ENCODE measurements at regions not wholly inside any gene's neighbourhood (a gene's known extent, or its start where the extent isn't known, plus 50 kb on each side); places are given as distances from the start of the nearest gene placed in this dataset.
"Not testable (repeated sequence)": the region's sequence is repeated elsewhere in the genome, so short reads cannot be mapped to it uniquely, and the experiment has no call there.

DNA sequence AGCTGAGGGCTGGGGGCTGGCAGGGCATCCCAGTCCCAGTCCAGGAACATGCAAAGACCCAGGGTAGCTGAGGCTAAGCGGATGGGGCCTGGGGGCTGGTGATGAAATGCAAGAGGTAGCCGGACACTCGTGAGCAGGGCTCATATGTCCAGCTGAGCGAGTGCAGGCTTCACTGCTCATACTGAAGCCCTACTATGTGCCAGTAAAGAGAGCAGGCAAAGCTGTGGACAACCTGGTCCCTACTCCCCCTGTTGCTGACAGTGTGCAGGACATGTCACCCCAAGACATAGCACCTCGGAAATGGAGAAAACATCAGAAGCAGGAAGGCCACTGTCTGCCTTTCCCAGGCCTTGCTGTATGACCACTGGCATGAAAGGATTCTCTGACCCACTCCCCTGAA is 122.4 kb upstream of the STX18 start:
- DNase-seq: no peak

DNA sequence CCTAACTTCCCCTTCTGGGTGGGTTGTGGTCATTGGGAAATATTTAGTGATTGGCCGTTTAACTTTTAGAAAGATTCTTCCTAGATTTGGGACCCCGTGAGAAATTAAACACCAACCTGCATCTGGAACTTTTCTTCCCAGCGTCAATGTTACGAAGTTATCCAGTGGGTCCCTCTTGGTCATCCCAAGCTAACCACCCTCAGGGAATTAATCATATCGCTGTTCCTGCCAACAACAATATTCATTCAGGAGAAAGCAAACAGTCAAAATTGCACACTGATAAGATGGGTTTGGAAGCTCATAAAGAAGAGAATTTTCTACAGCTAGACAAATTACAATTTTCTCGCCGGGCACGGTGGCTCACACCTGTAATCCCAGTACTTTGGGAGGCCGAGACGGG is 121.2 kb upstream of the STX18 start:
- no peak for DNase-seq

DNA sequence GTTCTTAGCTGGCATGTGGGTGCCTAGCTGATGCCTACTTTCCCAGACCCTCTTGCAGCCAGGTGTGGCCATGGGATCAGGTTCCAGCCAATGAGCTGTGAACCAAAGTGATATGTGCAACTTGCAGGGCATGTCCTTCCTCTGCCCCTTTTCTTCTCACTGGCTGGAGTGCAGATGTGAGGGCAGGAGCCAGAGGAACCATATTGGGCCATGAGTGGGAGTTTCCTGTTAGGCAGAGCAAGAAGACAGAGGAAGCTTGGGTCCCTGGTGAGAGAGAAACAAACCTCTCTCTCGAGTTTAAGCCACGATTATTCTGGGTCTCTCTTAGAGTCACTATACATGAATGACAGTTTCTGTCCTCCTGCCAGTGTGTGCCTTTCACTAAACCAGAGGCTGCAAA is 120.4 kb upstream of the STX18 start:
- no peak for DNase-seq

- DNase-seq: no peak
Measured at GRCh38 chr4:4659871-4660651, 118.2 kb upstream of the STX18 start.

GRCh38 chr4:4658052-4658451 is 116.2 kb upstream of the STX18 start:
- DNase-seq: no peak

- DNase-seq: no peak
Measured at GRCh38 chr4:4656977-4657376, 115.1 kb upstream of the STX18 start.

DNA sequence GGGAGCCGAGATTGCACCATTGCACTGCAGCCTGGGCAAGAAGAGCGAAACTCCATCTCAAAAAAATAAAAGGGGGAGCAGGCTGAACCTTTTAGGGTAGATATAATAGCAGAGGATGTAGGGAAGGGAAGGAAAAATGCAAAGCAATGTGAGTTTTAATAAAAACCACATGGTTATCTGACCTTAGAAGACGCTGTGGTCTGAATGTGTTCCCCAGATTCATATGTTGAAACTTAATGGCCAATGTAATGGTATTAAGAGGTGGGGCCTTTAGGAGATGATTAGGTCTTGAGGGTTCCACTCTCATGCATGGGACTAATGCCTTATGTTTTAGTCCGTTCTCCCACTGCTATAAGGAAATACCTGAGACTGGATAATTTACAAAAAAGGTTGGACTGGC is 114.1 kb upstream of the STX18 start:
- no peak for DNase-seq

DNA sequence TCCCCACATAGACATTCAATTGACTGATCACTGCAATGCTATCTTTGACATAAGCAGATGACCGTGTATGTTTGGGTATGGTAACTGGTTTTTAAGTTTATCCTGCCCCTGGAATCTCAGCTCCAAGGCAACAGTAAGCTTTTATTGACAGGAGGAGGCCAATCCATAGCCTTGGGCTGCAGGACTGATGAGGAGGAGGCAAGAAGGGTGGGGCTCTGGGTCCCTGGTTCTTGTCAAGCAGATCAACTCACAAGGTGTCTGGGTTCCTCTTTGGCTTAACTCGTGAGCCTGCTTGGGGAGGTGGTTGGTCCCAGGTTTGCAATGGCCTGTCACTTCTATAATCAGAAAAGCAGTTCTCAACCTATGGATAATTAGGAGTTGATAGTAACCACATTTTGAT is 113.2 kb upstream of the STX18 start:
- no peak for DNase-seq

GRCh38 chr4:4651811-4652755 is 110.2 kb upstream of the STX18 start:
- DNase-seq: no peak

DNA sequence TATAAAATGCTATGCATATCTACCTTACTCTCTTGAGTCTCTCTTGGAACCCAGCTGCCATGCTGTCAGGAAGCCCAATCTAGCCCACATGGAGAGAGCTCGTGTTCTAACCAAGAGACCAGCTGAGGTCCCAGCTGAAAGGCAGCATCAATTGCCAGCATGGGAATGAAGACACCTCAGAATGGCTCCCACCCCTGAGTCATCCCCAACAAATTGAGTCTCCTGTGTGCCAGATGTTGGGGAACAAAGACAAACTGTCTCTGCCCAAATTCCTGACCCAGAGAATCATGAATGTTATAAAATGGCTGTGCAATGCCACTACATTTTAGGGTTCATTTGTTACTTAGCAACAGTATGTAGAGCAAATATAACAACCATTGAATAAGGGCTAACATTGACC is 105.2 kb upstream of the STX18 start:
- no peak for DNase-seq

DNA sequence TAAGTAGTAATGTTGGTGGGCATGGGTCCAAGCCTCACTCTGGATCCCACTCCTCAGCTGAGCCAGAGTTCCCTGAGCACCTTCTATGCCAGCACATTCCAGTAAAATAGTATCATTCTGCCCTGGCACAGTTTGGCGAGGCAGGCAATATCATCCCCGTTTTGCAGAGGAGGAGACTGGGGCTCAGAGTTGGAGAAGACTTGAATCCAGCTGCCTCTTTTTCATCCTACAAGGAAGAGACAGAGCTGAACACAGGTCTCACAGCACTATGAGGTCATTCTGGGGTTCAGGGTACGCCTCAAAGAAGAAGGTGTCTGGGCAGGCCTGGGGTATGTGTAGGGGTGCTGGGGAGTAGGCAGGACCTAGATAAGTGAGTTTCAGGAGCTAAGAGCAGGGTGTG is 103.9 kb upstream of the STX18 start:
- DNase-seq: no peak

GRCh38 chr4:4644277-4644676 is 102.4 kb upstream of the STX18 start:
- not testable (repeated sequence) for DNase-seq

DNA sequence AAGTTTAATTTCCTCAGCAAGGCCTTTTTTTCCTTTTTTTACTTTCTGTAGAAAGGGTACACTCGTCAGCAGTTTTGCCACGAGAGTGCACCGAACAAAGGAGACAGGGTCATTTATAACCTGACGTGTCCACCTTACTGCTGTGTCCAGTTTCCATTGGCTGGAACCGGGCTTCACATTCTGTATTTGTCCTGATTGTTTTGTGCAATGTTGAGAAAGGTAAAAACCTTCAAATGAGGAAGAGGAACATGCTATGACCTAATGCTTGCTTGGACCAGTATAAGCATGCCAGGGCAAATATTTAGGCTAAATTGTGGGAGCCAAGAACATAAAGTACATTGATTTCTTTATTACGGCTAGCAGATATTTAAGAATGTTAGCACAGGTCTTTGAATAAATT is 101.9 kb upstream of the STX18 start:
- not testable (repeated sequence) for DNase-seq

- no peak for DNase-seq
Measured at GRCh38 chr4:4643306-4643705, 101.5 kb upstream of the STX18 start.

DNA sequence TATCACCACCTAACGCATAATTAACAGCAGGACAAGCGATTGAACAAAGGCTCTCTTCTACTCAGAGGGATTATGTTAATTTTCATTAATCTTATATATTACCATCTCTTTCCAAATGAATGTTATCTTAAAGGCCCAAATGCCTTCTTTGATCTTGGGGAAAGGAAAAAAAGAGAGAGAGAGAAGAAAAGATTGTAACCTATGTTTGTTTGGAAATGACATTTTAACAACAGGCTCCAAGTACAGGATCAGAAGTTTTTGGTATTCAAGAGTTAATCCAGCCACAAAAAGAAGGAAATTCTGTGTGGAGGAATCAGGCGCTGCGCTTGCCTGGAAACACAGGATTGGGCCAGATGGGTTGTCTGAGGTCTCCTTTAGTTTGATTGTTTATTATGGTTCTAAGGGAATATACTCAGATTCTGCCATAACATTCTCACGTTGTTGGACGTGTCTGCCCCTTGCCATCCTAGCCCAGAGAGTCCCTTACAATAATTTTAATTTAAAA is 100.7 kb upstream of the STX18 start:
- DNase-seq: no peak

DNA sequence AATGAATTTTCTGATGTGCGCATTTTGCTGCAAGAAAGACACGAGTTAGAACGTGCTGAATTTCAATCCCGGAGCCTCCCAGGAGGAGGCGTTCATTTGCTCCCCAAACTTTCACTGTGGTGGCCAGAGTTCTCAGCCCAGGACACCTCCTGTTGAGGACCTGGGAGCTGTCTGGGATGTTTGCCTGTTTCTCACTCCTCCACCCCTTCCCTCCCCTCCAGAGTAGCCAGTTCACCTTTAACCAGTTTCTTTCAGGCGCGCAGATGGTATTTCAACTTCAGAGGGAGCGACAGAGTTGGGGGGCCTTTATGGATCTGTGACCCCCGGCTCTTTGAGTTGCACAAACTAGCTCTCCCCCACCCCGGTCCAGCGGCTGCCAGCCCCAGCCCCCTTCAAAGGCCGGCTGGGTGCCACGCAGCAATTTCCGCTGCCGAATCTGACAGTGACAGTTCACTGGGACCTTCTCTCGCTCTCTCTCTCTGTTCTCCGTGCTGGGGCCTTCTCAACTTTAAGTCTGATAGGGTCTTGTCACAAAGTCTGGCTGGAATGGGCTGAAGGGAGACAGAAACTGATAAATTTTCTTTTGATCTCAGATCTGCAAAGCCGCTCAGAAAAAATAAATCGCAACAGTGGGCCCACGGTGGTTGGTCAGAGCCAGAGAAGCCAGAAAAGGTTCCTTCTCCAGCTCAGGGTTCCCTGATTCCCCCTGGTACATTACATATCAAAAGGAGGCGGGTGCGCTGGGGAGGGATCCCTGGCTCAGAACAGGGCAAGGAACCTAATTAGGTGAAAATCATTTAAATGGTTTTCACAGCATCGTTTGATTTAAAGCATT is 100.0 kb upstream of the STX18 start:
- DNase-seq: no peak

- DNase-seq: no peak
Measured at GRCh38 chr4:4641254-4641653, 99.4 kb upstream of the STX18 start.

- DNase-seq: no peak
Measured at GRCh38 chr4:4640692-4641091, 98.8 kb upstream of the STX18 start.

DNA sequence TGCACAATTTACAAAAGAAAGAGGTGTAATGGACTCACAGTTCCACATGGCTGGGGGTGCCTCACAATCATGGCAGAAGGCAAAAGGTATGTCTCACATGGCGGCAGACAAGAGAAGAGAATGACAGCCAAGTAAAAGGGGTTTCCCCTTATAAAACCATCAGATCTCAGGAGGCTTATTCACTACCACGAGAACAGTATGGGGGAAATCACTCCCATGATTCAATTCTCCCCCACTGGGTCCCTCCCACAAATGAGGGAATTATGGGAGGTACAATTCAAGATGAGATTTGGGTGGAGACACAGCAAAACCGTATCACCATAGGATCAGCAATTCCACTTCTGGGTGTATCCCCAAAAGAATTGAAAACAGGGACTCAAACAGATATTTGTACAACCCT is 97.5 kb upstream of the STX18 start:
- DNase-seq: no peak

DNA sequence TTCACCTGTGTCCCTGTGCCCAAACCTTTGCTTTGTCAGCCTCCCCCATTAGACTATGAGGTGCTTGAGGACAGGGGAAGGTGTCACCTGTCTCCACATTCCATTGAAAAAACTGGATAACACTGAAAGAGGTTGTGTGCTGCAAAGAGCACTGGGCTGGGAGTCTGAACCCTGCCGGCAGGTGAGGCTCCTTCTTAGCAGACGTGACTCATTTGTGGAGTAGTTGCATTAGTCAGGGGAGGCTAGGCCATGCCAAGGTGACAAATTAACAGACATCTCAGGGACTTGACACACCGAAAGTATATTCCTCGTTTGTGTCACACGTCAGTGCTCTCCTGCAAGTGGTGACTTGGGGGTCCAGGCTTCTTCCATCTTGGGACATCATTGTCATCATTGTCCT is 95.9 kb upstream of the STX18 start:
- DNase-seq: peak in 1 of 5 experiments; percentile 64

- no peak for DNase-seq
Measured at GRCh38 chr4:4633431-4633830, 91.6 kb upstream of the STX18 start.

DNA sequence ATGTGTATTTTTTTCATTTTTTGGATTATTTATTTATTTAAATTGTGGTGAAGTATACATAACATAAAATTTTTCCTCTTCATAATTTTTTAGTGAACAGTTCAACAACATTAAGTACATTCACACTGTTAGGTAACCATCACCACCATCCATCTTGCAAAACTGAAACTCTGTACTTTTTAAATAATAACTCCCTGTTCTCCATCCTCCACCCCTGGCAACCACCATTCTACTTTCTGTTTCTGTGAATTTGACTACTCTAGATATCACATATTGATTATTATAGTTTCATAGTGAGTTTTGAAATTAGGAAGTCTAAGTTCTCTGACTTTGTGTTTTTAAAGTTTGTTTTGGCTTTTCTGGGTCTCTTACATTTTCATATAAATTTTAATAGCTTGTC is 89.3 kb upstream of the STX18 start:
- peak in 1 of 5 experiments; percentile 47 for DNase-seq

GRCh38 chr4:4627906-4628305 is 86.1 kb upstream of the STX18 start:
- DNase-seq: no peak

Data from T-helper 2 cell (primary cell).